Central memory CD8-positive, alpha-beta T cell (primary cell): ENCODE measurements at regions not wholly inside any gene's neighbourhood (a gene's known extent, or its start where the extent isn't known, plus 50 kb on each side); places are given as distances from the start of the nearest gene placed in this dataset.
"Not testable (repeated sequence)": the region's sequence is repeated elsewhere in the genome, so short reads cannot be mapped to it uniquely, and the experiment has no call there.

Source experiments
- ATAC-seq: fragments of 150-1000 bp; cut with Tn5 transposase; replicated peaks from 2 replicates; pipeline ENCODE4 v1.10.0; 2022; ENCODE audit warnings: mild to moderate bottlenecking, moderate FRiP score, moderate number of reproducible peaks; ENCODE audit not compliant: poor library complexity, severe bottlenecking; ENCODE audit errors: extremely low read depth
- DNase-seq, 2 donors: peaks; one replicate each; pipeline ENCODE4 v3.0.0; 2021; ENCODE audit warnings: low spot score in 2 of 2
- H3K27ac Mint-ChIP-seq: one replicate; pipeline ENCODE4 v1.8.0; 2022; ENCODE audit warnings: low read depth, mild to moderate bottlenecking, moderate library complexity, mixed read lengths
- H3K27me3 Mint-ChIP-seq: one replicate; pipeline ENCODE4 v1.8.0; 2022; ENCODE audit warnings: mixed read lengths
- H3K36me3 Mint-ChIP-seq: one replicate; pipeline ENCODE4 v1.8.0; 2022; ENCODE audit warnings: mild to moderate bottlenecking, moderate library complexity, mixed read lengths; ENCODE audit not compliant: insufficient read depth
- H3K4me1 Mint-ChIP-seq: one replicate; pipeline ENCODE4 v1.8.0; 2022; ENCODE audit warnings: mixed read lengths
- H3K4me3 Mint-ChIP-seq: one replicate; pipeline ENCODE4 v1.8.0; 2022; ENCODE audit warnings: mild to moderate bottlenecking, moderate library complexity, mixed read lengths
- H3K9me3 Mint-ChIP-seq: one replicate; pipeline ENCODE4 v1.8.0; 2022; ENCODE audit warnings: mixed read lengths

DNA sequence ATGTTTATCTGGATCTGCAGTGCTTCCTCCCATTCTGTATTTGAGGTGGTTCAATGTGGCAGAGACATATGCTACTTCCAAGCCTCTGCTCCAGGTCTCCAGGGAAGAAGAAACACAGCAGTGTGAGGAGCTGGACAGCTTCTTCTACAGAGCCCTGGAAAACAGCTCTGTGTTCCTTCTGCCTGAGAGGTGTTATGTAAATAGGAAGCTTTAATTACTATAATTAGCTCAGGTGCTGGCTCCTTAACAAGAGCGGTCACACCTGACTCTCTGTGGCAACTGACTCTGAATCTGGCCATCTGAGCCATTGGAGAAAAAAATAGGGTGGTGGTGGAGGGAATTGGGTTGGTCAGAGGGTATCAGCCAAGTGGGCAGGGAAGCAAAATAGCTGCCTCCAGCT lies 332.4 kb upstream of the BRINP1 start:
- no peaks in the 10 kb centered on the region for H3K4me1 Mint-ChIP-seq
- no peak overlapping the region for H3K27ac Mint-ChIP-seq
- H3K27me3 Mint-ChIP-seq, result no peaks in the 10 kb centered on the region
- ATAC-seq (no peak), DNase-seq (no peak)
- H3K9me3 Mint-ChIP-seq, result no peaks in the 10 kb centered on the region
- no peaks in the 10 kb centered on the region for H3K36me3 Mint-ChIP-seq
- no peak overlapping the region for H3K4me3 Mint-ChIP-seq

DNA sequence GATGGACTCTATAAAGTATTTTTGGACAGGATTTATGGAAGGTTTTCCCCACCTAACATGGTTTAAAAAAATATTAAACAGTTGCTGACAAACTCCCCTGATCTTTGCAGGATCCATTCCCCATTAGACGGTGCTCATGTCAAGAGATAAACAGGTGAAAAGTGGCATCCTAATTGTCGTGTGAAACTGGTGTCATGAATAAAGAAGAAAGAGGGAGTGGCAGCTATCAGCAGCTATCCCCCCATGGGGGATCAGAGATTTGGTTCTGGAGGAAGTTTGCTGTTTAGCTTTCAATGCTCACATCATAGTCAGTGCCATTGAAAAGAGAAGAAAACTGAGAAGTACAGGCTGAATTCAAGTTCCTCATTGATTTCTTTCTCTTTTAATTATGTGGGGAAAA lies 329.3 kb upstream of the BRINP1 start:
- ATAC-seq (no peak), DNase-seq (no peak)
- H3K36me3 Mint-ChIP-seq, result no peaks in the 10 kb centered on the region
- H3K27me3 Mint-ChIP-seq, result no peaks in the 10 kb centered on the region
- no peaks in the 10 kb centered on the region for H3K4me1 Mint-ChIP-seq
- no peak overlapping the region for H3K4me3 Mint-ChIP-seq
- H3K9me3 Mint-ChIP-seq, result no peaks in the 10 kb centered on the region
- H3K27ac Mint-ChIP-seq, result no peak overlapping the region

DNA sequence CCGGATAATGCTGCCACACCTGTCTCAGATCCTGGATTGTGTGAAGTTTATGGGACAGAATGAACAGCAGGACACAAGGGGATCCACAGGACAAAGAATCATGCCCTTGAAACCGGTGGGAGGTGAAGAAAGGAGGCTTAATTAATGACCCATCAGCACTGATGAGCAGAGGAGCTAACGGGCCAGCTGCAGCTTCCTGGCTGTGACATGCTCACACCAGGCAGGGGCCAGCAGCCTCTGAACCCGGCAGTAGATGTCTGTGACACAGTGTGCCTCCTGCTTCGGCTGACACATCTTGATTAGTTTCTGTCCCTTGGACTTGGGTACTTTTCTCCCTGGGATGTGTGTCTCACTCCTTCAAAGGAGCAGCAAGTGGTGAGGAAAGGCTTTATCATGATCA lies 328.8 kb upstream of the BRINP1 start:
- DNase-seq, result no peak
- no peak for ATAC-seq
- no peaks in the 10 kb centered on the region for H3K27me3 Mint-ChIP-seq
- no peaks in the 10 kb centered on the region for H3K4me1 Mint-ChIP-seq
- H3K4me3 Mint-ChIP-seq, result no peak overlapping the region
- H3K36me3 Mint-ChIP-seq, result no peaks in the 10 kb centered on the region
- H3K9me3 Mint-ChIP-seq, result no peaks in the 10 kb centered on the region
- H3K27ac Mint-ChIP-seq, result no peak overlapping the region

DNA sequence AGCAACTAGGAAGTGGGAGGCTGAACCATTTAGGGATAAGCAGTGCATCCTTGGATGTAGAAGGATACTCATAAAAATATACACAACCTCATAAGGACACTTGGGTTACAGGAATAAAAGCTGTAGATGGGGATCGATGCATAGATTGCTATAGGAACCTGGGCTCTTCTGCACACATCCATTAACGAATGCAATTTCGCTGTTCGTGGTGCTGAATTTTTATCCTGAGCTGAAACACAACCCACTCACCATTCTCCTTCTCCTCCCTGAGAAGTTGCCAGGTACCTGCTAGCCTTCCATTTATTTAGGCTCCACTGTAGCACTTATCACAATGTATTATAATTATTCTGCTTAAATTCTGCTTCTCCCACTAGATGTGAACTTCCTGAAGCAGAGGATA lies 320.6 kb upstream of the BRINP1 start:
- ATAC-seq (no peak), DNase-seq (no peak)
- peaks cover 23% of the 10 kb centered on the region for H3K9me3 Mint-ChIP-seq
- no peaks in the 10 kb centered on the region for H3K36me3 Mint-ChIP-seq
- no peaks in the 10 kb centered on the region for H3K4me1 Mint-ChIP-seq
- H3K27ac Mint-ChIP-seq, result no peak overlapping the region
- no peak overlapping the region for H3K4me3 Mint-ChIP-seq
- H3K27me3 Mint-ChIP-seq, result no peaks in the 10 kb centered on the region

DNA sequence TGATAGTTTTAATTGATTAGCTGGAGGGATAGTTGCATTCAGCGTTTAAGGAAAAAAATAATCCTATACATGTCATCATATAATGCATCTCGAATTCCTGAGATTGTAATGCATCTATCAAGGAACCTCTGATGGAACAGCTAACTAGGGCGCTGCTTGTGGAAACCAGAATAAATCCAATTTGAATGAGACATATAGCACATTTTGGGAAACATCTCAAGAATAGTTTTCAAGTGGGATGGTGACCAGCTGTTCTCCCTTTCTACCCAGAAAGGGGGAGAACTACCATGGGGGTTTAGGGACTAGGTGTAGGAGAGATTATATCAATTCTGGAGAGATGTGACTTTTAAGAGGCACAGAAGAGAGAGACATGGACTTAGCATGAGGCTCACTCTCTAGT lies 319.3 kb upstream of the BRINP1 start:
- Mint-ChIP-seq H3K4me1 (no peaks in the 10 kb centered on the region), H3K27ac (no peak overlapping the region), H3K4me3 (no peak overlapping the region), H3K9me3 (peaks cover 23% of the 10 kb centered on the region), H3K36me3 (no peaks in the 10 kb centered on the region), H3K27me3 (no peaks in the 10 kb centered on the region)
- ATAC-seq (no peak), DNase-seq (no peak)

DNA sequence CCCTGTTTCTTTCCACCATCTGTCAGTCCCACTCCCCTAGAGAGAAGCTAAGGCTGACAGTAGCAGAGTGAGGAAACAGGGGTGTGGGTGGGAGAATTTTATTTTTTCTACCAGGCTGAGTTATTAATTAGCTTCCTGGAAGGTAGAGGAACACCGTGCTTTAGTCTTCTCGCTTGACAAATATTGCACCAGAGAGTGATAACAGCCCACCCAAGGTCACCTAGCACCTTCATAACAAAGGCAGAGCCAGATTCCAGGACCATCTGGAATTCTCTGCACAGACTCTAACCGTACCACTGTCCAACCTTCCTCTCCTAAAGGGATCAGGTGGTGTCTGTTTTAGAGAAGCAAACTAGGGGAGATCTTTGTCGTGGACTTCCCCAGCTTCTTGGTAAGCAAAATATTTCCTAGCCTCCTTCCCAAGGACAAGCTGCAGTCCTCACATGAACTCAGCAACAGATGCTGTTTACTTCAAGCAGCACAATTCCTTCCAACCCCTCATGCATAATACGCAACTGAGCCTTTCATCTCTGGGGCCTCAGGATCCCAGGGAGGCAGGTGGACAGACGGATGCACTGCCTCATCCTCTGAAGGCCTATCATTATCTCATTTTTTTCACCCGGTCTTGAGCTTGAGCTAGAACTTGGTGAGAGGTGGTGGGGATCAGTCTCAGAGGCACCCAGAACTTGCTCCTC lies 308.7 kb upstream of the BRINP1 start:
- no peak for DNase-seq
- H3K9me3 Mint-ChIP-seq, result peaks cover 7% of the 10 kb centered on the region
- no peaks in the 10 kb centered on the region for H3K4me1 Mint-ChIP-seq
- H3K4me3 Mint-ChIP-seq, result no peak overlapping the region
- ATAC-seq, result no peak
- H3K27me3 Mint-ChIP-seq, result no peaks in the 10 kb centered on the region
- no peak overlapping the region for H3K27ac Mint-ChIP-seq
- H3K36me3 Mint-ChIP-seq, result no peaks in the 10 kb centered on the region

DNA sequence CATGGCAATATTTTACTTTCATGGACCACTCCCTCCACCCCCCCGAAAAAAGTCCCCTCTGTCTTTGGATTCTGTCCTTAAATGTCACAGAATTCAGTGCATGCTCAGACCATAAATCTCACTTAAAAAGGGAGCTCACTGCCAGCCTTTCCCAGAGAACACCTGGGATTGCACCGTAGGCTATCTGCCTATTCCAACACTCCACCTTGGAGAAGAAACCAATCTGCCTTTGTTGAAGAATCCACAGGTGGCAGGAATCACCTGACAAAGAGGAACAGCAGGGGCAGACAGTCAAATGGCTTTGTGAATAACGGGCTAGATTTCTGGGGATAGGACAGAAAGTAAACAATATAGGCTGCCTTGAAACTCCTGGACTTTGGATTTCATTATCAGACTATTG lies 306.7 kb upstream of the BRINP1 start:
- DNase-seq (no peak), ATAC-seq (no peak)
- H3K4me3 Mint-ChIP-seq, result no peak overlapping the region
- H3K4me1 Mint-ChIP-seq, result no peaks in the 10 kb centered on the region
- no peak overlapping the region for H3K27ac Mint-ChIP-seq
- H3K9me3 Mint-ChIP-seq, result peaks cover 7% of the 10 kb centered on the region
- no peaks in the 10 kb centered on the region for H3K36me3 Mint-ChIP-seq
- H3K27me3 Mint-ChIP-seq, result no peaks in the 10 kb centered on the region

DNA sequence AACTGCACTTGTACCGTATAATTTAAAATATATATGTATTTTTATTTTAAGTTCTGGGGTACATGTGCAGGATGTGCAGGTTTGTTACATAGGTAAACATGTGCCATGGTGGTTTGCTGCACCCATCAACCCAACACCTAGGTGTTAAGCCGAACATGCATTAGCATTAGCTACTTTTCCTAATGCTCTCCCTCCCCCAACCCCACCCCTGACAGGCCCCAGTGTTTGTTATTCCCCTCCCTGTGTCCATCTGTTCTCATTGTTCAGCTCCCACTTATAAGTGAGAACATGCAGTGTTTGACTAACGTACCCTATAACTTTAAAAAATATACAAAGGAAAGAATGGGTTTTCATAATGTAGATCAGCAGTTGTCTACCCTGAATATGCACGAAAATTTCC lies 303.5 kb upstream of the BRINP1 start:
- H3K9me3 Mint-ChIP-seq, H3K27ac Mint-ChIP-seq, H3K4me3 Mint-ChIP-seq, ATAC-seq, H3K27me3 Mint-ChIP-seq, H3K36me3 Mint-ChIP-seq, DNase-seq, H3K4me1 Mint-ChIP-seq: not testable (repeated sequence)

DNA sequence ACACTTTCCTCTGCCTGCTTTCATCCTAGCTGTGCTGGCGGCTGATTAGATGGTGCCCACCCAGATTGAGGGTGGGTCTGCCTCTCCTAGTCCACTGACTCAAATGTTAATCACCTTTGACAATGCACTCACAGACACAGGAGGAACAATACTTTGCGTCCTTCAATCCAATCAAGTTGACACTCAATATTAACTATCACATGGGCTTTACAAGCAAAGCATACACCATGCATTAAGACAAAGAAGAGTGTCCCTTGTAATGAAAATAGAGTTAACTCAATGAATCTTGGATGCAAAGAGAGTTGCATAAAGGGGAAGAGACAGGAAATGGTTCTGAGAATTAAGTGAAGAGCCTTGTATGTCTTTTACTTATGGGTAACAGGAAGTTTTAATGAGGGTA lies 298.7 kb upstream of the BRINP1 start:
- Mint-ChIP-seq H3K27me3 (no peaks in the 10 kb centered on the region), H3K4me1 (no peaks in the 10 kb centered on the region), H3K4me3 (no peak overlapping the region), H3K36me3 (no peaks in the 10 kb centered on the region), H3K27ac (no peak overlapping the region), H3K9me3 (peaks cover 6% of the 10 kb centered on the region)
- no peak for DNase-seq
- ATAC-seq, result no peak

DNA sequence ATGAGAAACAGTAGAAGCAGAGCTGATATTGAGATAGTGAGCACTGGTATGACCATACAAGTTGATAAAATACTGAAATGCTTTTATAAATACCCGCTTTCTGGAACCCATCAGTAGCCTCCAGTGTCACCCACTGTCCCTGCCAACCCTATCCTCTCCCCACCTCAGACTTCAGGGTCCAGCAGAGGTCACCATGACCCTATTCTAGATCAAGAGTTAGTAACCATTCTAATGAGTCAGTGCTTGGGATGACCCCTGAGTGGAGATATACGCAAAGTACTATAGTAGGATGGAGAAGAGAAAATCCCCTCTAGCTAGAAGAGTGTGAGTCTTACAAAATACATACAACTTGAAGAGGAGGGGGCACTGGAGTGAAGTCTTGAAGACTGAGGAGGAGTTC lies 297.9 kb upstream of the BRINP1 start:
- peaks cover 6% of the 10 kb centered on the region for H3K9me3 Mint-ChIP-seq
- no peaks in the 10 kb centered on the region for H3K27me3 Mint-ChIP-seq
- ATAC-seq (no peak), DNase-seq (no peak)
- H3K4me3 Mint-ChIP-seq, result no peak overlapping the region
- no peaks in the 10 kb centered on the region for H3K4me1 Mint-ChIP-seq
- H3K36me3 Mint-ChIP-seq, result no peaks in the 10 kb centered on the region
- H3K27ac Mint-ChIP-seq, result no peak overlapping the region

DNA sequence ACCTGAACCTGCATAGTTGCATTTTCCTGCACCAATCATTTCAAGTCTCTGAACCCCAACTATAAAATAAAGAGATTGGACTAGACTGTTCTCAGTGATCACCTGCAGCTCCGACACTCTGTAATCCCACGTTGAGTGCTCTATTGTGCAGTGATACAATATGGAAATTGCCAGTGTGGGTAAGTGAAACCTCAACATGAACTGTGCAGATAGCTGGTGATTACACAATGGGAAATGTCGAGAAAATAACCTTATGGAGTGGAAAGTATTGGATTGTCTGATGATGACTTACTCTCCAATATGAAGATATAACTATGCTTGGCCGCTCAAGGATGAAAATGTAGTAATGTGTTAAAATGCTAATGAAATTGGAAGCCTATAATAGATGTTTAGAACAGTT lies 293.1 kb upstream of the BRINP1 start:
- peaks cover 6% of the 10 kb centered on the region for H3K9me3 Mint-ChIP-seq
- no peak for DNase-seq
- H3K36me3 Mint-ChIP-seq, result no peaks in the 10 kb centered on the region
- H3K27me3 Mint-ChIP-seq, result no peaks in the 10 kb centered on the region
- no peak overlapping the region for H3K4me3 Mint-ChIP-seq
- H3K4me1 Mint-ChIP-seq, result no peaks in the 10 kb centered on the region
- no peak for ATAC-seq
- no peak overlapping the region for H3K27ac Mint-ChIP-seq

DNA sequence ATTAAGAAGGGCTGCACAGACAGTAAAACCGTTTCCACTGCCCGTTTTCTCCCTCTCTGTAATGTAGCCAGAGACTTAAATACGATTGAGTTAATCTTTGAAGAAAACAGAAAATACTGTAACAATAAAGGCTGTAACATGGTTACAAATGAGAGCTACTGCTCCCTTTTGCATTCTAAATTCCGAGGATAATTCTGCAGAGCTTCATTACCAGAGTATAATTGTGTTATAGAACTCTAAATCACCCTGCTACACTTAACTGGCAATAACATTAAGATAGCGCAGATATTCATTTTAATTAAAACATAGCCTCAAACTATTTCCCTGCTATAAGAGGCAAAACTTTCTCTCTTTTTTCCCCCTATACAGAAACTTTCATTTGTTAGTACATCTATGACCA lies 283.7 kb upstream of the BRINP1 start:
- ATAC-seq (no peak), DNase-seq (no peak)
- Mint-ChIP-seq H3K9me3 (no peaks in the 10 kb centered on the region), H3K27me3 (no peaks in the 10 kb centered on the region), H3K36me3 (no peaks in the 10 kb centered on the region), H3K4me1 (no peaks in the 10 kb centered on the region), H3K27ac (no peak overlapping the region), H3K4me3 (no peak overlapping the region)

DNA sequence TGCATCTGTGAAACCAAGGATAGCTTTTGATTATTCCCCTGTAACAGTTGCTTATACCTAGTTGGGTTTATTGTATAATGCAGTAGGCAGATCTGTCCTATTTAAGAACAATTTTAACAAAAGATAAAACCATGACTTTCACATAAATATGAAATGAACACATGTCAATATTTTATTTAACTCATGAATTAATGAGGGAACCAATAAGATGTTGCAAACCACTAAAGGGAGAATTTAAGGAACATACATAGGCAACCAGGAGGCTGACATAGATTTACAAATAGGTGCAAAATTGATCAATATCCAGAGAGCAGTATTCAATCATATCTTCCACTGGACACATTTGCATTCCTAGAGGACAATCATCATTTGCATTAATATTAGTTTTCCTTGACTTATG lies 280.0 kb upstream of the BRINP1 start:
- no peak for DNase-seq
- Mint-ChIP-seq H3K27me3 (no peaks in the 10 kb centered on the region), H3K4me3 (no peak overlapping the region), H3K4me1 (no peaks in the 10 kb centered on the region), H3K9me3 (peaks cover 5% of the 10 kb centered on the region), H3K27ac (no peak overlapping the region), H3K36me3 (no peaks in the 10 kb centered on the region)
- ATAC-seq, result no peak
